ENCODE measurements at regions not wholly inside any gene's neighbourhood (a gene's known extent, or its start where the extent isn't known, plus 50 kb on each side); places are given as distances from the start of the nearest gene placed in this dataset.

DNA sequence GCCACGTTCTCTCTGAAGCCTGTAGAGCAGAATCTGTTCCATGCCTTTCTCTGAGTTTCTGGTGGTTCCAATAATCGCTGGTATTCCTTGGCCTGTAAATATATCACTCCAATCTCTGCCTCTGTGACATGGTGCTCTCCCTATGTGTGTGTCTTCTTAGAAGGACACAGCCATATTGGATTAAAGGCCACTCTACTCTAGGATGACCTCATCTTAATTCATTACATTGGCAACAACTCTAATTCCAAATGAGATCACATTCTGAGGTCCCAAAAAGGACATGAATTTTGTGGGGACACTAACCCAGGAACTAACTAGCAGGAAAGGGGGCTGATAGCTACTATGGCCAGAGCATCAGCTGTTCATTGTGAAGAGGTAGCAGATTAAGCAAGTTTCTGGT is 110.7 kb downstream of the KLF12 start:
- TF ChIP-seq, protein P1, sequence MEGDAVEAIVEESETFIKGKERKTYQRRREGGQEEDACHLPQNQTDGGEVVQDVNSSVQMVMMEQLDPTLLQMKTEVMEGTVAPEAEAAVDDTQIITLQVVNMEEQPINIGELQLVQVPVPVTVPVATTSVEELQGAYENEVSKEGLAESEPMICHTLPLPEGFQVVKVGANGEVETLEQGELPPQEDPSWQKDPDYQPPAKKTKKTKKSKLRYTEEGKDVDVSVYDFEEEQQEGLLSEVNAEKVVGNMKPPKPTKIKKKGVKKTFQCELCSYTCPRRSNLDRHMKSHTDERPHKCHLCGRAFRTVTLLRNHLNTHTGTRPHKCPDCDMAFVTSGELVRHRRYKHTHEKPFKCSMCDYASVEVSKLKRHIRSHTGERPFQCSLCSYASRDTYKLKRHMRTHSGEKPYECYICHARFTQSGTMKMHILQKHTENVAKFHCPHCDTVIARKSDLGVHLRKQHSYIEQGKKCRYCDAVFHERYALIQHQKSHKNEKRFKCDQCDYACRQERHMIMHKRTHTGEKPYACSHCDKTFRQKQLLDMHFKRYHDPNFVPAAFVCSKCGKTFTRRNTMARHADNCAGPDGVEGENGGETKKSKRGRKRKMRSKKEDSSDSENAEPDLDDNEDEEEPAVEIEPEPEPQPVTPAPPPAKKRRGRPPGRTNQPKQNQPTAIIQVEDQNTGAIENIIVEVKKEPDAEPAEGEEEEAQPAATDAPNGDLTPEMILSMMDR (IDR thresholded peaks at IDR 0.05): no peak
- no peak for TF ChIP-seq POLR2A (IDR thresholded peaks at IDR 0.05)
- TF ChIP-seq EP300 (IDR thresholded peaks at IDR 0.05): no peak
